ENCODE measurements at regions not wholly inside any gene's neighbourhood (a gene's known extent, or its start where the extent isn't known, plus 50 kb on each side); places are given as distances from the start of the nearest gene placed in this dataset.

- TF ChIP-seq CTCF (IDR thresholded peaks at IDR 0.05) (no peak), POLR2A (IDR thresholded peaks at IDR 0.05) (no peak)
These were observed 221.8 kb upstream of the UBL3 start for GRCh38 chr13:30071969-30072817.
